ENCODE measurements at regions not wholly inside any gene's neighbourhood (a gene's known extent, or its start where the extent isn't known, plus 50 kb on each side); places are given as distances from the start of the nearest gene placed in this dataset.

DNA sequence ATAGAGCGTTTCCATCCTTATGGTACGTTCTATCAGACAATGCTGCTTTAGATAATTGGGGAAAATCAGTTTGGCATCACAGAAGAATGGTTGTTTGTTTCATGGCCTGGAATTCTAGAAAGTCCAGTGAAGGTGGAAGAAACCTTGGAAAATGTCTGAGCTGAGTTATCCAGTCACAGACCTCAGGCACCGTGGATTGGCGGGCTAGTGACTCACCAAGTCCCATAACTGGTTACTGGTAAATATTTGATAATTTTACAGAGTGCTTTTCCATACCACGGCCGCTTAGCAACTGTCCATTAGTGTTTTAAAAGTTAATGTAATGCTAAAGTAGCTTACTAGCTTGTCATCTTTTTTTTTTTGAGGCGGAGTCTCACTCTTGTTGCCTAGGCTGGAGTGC lies 99.4 kb downstream of the SLC35B3 start:
- ChIA-PET CTCF (interaction anchor here (1.1 kb wide), 1 partner anchor 28 kb away, joined by 3 read pairs; no protein-coding TSS in a partner anchor), POLR2A (no interaction called here)
- no peaks in the 10 kb centered on the region for H3K9me3 ChIP-seq (ENCODE audit: control extremely low read depth in 1 of 5, control insufficient read depth in 4 of 5, insufficient read depth in 2 of 5, low read depth in 1 of 5, low read length in 4 of 5)
- 98% methylated on average over 7 of the region's 7 CpGs for WGBS (ENCODE audit: insufficient coverage)
- H3K4me3 ChIP-seq (ENCODE audit: control insufficient read depth in 1 of 7, extremely low read depth in 1 of 7, insufficient read depth in 4 of 7, low read depth in 2 of 7, low read length in 6 of 7) = no peak overlapping the region
- H3K4me1 ChIP-seq (ENCODE audit: control extremely low read depth in 1 of 4, control insufficient read depth in 4 of 4, insufficient read depth in 4 of 4, low read length in 3 of 4) = no peaks in the 10 kb centered on the region
- no peak for DNase-seq
- no peaks in the 10 kb centered on the region for H3K27me3 ChIP-seq (replicated peaks in 2 of 5; ENCODE audit: control insufficient read depth in 4 of 5, insufficient read depth in 5 of 5, low read length in 4 of 5)
- H3K27ac ChIP-seq (ENCODE audit: insufficient read depth in 1 of 2, low read depth in 1 of 2, low read length in 2 of 2, poor library complexity in 1 of 2, severe bottlenecking in 2 of 2) = no peak overlapping the region
- H3K36me3 ChIP-seq (ENCODE audit: control insufficient read depth in 4 of 4, insufficient read depth in 4 of 4, low read length in 3 of 4) = no peaks in the 10 kb centered on the region

DNA sequence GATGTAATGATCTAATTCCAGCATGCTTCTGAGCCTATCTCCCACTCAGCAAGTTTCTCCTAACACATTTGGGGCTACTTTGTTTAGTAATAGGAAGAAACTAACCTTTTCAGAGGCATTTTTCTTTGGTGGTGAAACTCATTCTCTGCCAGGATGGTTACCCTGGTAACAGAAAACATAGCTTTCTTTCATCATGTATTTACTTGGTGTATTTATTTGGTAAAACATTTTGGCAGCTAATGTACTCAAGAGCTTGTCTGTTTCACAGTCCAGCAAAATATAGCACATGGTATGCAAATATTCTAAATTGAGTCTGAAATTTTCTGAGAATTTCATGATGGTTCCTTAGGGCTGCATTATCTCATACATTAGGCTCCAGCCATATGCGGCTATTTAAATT lies 100.0 kb downstream of the SLC35B3 start:
- POLR2A ChIA-PET = no interaction called here
- no CpG with 5 or more reads among the region's 1 CpG for WGBS (ENCODE audit: insufficient coverage)

DNA sequence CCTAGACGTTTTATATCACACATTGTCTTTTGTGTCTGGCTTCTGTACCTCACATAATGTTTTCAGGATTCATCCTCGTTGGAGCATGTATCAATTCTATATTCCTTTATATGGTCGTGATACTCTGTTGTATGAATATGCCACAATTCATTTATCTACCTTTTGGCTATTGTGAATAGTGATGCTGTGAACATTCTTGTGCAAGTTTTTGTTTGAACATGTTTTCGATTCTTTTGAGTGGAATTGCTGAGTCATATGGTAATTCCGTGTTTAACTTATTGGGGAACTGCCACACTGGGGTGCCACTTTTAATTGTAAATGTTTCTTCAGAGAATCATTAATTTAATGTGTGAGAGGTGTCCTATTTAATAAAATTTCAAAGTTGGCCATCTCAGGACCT lies 101.2 kb downstream of the SLC35B3 start:
- Histone ChIP-seq H3K36me3 (ENCODE audit: control insufficient read depth in 4 of 4, insufficient read depth in 4 of 4, low read length in 3 of 4) (no peaks in the 10 kb centered on the region), H3K4me1 (ENCODE audit: control extremely low read depth in 1 of 4, control insufficient read depth in 4 of 4, insufficient read depth in 4 of 4, low read length in 3 of 4) (no peaks in the 10 kb centered on the region), H3K27ac (ENCODE audit: insufficient read depth in 1 of 2, low read depth in 1 of 2, low read length in 2 of 2, poor library complexity in 1 of 2, severe bottlenecking in 2 of 2) (no peak overlapping the region), H3K4me3 (ENCODE audit: control insufficient read depth in 1 of 7, extremely low read depth in 1 of 7, insufficient read depth in 4 of 7, low read depth in 2 of 7, low read length in 6 of 7) (no peak overlapping the region), H3K27me3 (replicated peaks in 2 of 5; ENCODE audit: control insufficient read depth in 4 of 5, insufficient read depth in 5 of 5, low read length in 4 of 5) (no peaks in the 10 kb centered on the region), H3K9me3 (ENCODE audit: control extremely low read depth in 1 of 5, control insufficient read depth in 4 of 5, insufficient read depth in 2 of 5, low read depth in 1 of 5, low read length in 4 of 5) (no peaks in the 10 kb centered on the region)
- POLR2A ChIA-PET = no interaction called here
- CTCF ChIA-PET = no interaction called here
- DNase-seq = no peak
- 72% methylated on average over 3 of the region's 5 CpGs for WGBS (ENCODE audit: insufficient coverage)

More for the DNA sequence above, 100.0 kb downstream of the SLC35B3 start:
- Histone ChIP-seq H3K9me3 (ENCODE audit: control extremely low read depth in 1 of 5, control insufficient read depth in 4 of 5, insufficient read depth in 2 of 5, low read depth in 1 of 5, low read length in 4 of 5) (no peaks in the 10 kb centered on the region), H3K27me3 (replicated peaks in 2 of 5; ENCODE audit: control insufficient read depth in 4 of 5, insufficient read depth in 5 of 5, low read length in 4 of 5) (no peaks in the 10 kb centered on the region), H3K27ac (ENCODE audit: insufficient read depth in 1 of 2, low read depth in 1 of 2, low read length in 2 of 2, poor library complexity in 1 of 2, severe bottlenecking in 2 of 2) (no peak overlapping the region), H3K36me3 (ENCODE audit: control insufficient read depth in 4 of 4, insufficient read depth in 4 of 4, low read length in 3 of 4) (no peaks in the 10 kb centered on the region), H3K4me3 (ENCODE audit: control insufficient read depth in 1 of 7, extremely low read depth in 1 of 7, insufficient read depth in 4 of 7, low read depth in 2 of 7, low read length in 6 of 7) (no peak overlapping the region), H3K4me1 (ENCODE audit: control extremely low read depth in 1 of 4, control insufficient read depth in 4 of 4, insufficient read depth in 4 of 4, low read length in 3 of 4) (no peaks in the 10 kb centered on the region)
- CTCF ChIA-PET = no interaction called here
- DNase-seq = no peak

DNA sequence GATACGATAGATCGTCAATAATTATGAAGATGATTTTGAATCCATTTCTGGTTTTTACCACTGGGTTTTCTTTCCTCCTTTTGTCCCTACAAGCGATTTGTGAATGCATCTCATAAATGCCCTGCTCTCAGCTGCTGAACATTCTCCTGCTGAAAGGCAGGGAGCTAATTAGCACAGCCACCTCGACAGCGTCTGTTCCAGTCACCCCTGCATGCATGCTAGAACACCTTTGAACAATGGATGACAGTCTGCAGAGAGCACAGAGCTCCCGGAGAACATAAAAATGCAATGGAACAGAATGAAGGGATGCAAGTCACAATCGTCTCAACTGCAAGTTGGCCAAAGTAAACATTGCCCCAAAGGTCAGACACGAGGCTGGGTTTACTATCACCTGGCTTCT lies 105.8 kb downstream of the SLC35B3 start:
- no peaks in the 10 kb centered on the region for H3K9me3 ChIP-seq (ENCODE audit: control extremely low read depth in 1 of 5, control insufficient read depth in 4 of 5, insufficient read depth in 2 of 5, low read depth in 1 of 5, low read length in 4 of 5)
- H3K27ac ChIP-seq (ENCODE audit: insufficient read depth in 1 of 2, low read depth in 1 of 2, low read length in 2 of 2, poor library complexity in 1 of 2, severe bottlenecking in 2 of 2) = no peak overlapping the region
- ChIA-PET CTCF (no interaction called here), POLR2A (no interaction called here)
- DNase-seq = no peak
- no peaks in the 10 kb centered on the region for H3K27me3 ChIP-seq (replicated peaks in 2 of 5; ENCODE audit: control insufficient read depth in 4 of 5, insufficient read depth in 5 of 5, low read length in 4 of 5)
- H3K36me3 ChIP-seq (ENCODE audit: control insufficient read depth in 4 of 4, insufficient read depth in 4 of 4, low read length in 3 of 4) = no peaks in the 10 kb centered on the region
- H3K4me1 ChIP-seq (ENCODE audit: control extremely low read depth in 1 of 4, control insufficient read depth in 4 of 4, insufficient read depth in 4 of 4, low read length in 3 of 4) = no peaks in the 10 kb centered on the region
- WGBS (ENCODE audit: insufficient coverage) = 83% methylated on average over 8 of the region's 8 CpGs
- no peak overlapping the region for H3K4me3 ChIP-seq (ENCODE audit: control insufficient read depth in 1 of 7, extremely low read depth in 1 of 7, insufficient read depth in 4 of 7, low read depth in 2 of 7, low read length in 6 of 7)

DNA sequence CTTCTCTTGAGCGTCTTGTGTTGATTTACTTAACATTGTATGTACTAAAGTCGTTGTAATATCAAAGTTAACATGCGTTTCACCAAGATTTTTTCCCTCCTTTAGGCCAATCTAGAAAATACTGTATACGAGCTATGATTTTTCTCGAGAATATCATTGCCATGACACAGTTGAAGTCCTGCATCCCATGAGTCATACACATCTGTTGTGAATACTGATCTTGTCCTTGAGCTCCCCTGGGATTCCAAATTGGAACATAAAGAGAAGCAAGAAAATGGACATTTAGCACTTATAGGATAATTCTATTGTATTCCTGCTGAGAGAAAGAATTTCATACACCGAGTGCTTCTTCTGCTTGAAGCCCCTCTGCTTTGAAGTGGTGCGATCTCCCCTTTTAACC lies 109.6 kb downstream of the SLC35B3 start:
- no peaks in the 10 kb centered on the region for H3K4me1 ChIP-seq (ENCODE audit: control extremely low read depth in 1 of 4, control insufficient read depth in 4 of 4, insufficient read depth in 4 of 4, low read length in 3 of 4)
- no peaks in the 10 kb centered on the region for H3K27me3 ChIP-seq (replicated peaks in 2 of 5; ENCODE audit: control insufficient read depth in 4 of 5, insufficient read depth in 5 of 5, low read length in 4 of 5)
- no peak for DNase-seq
- 93% methylated on average over 5 of the region's 7 CpGs for WGBS (ENCODE audit: insufficient coverage)
- ChIA-PET POLR2A (no interaction called here), CTCF (no interaction called here)
- H3K9me3 ChIP-seq (ENCODE audit: control extremely low read depth in 1 of 5, control insufficient read depth in 4 of 5, insufficient read depth in 2 of 5, low read depth in 1 of 5, low read length in 4 of 5) = no peaks in the 10 kb centered on the region
- H3K36me3 ChIP-seq (ENCODE audit: control insufficient read depth in 4 of 4, insufficient read depth in 4 of 4, low read length in 3 of 4) = no peaks in the 10 kb centered on the region
- H3K27ac ChIP-seq (ENCODE audit: insufficient read depth in 1 of 2, low read depth in 1 of 2, low read length in 2 of 2, poor library complexity in 1 of 2, severe bottlenecking in 2 of 2) = no peak overlapping the region
- no peak overlapping the region for H3K4me3 ChIP-seq (ENCODE audit: control insufficient read depth in 1 of 7, extremely low read depth in 1 of 7, insufficient read depth in 4 of 7, low read depth in 2 of 7, low read length in 6 of 7)

DNA sequence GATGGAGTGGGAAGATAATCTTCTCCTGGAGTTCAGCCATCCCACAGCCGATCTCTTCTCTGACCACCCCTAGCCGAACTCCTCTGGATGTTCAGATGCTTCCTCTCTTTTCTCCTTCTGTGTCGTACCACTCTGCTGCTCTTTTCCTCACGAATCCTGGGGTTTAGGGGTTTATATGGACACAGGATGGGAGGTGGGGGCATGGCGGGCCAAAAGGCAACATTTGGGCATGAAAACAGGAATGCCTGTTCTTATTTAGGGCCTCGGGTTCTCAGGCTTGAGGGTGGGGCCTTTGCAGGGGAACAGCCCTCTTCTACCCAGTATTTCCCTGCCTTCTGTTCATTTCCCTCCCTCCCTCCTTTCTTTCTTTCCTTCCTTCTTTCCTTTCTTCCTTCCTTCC lies 112.7 kb downstream of the SLC35B3 start:
- ChIA-PET POLR2A (no interaction called here), CTCF (no interaction called here)
- Histone ChIP-seq H3K36me3 (ENCODE audit: control insufficient read depth in 4 of 4, insufficient read depth in 4 of 4, low read length in 3 of 4) (no peaks in the 10 kb centered on the region), H3K9me3 (ENCODE audit: control extremely low read depth in 1 of 5, control insufficient read depth in 4 of 5, insufficient read depth in 2 of 5, low read depth in 1 of 5, low read length in 4 of 5) (no peaks in the 10 kb centered on the region), H3K27ac (ENCODE audit: insufficient read depth in 1 of 2, low read depth in 1 of 2, low read length in 2 of 2, poor library complexity in 1 of 2, severe bottlenecking in 2 of 2) (no peak overlapping the region), H3K4me1 (ENCODE audit: control extremely low read depth in 1 of 4, control insufficient read depth in 4 of 4, insufficient read depth in 4 of 4, low read length in 3 of 4) (no peaks in the 10 kb centered on the region), H3K27me3 (replicated peaks in 2 of 5; ENCODE audit: control insufficient read depth in 4 of 5, insufficient read depth in 5 of 5, low read length in 4 of 5) (no peaks in the 10 kb centered on the region), H3K4me3 (ENCODE audit: control insufficient read depth in 1 of 7, extremely low read depth in 1 of 7, insufficient read depth in 4 of 7, low read depth in 2 of 7, low read length in 6 of 7) (no peak overlapping the region)
- DNase-seq = no peak
- WGBS (ENCODE audit: insufficient coverage) = 88% methylated on average over 1 of the region's 6 CpGs

DNA sequence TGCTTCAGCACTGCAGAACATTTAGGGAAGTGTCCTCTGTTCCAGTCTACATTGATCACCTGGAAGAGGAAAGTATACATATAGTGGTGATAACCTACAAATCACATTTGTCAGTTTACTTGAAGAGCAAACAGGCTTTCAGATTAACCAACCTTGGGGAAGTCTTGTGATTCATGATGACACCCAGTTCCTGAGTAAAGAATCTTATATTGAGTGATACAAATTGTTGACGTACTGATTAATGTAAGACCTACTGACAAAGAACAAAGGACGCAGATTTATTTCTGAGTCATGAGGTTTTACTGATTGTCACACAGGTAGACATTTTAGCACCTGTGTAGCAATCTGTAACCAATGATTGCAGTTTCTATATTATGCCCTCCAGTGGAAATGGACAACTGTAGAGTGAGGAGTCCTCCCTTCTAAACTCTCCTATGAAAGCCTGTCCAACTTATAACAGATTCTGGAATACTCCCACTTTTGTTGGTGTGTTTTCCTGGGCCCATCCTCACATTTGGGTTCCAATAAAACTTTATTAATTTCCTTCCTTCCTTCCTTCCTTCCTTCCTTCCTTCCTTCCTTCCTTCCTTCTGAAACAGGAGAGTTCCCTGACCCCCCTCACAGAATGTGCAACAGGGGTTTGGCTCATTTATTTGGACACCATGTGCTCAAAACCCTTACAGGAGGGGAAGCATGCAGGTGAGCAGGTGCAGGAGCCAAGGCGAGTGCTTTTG lies 113.5 kb downstream of the SLC35B3 start:
- no peak for DNase-seq
- ChIA-PET CTCF (no interaction called here), POLR2A (no interaction called here)
- H3K36me3 ChIP-seq (ENCODE audit: control insufficient read depth in 4 of 4, insufficient read depth in 4 of 4, low read length in 3 of 4) = no peaks in the 10 kb centered on the region
- H3K4me3 ChIP-seq (ENCODE audit: control insufficient read depth in 1 of 7, extremely low read depth in 1 of 7, insufficient read depth in 4 of 7, low read depth in 2 of 7, low read length in 6 of 7) = no peak overlapping the region
- no peaks in the 10 kb centered on the region for H3K9me3 ChIP-seq (ENCODE audit: control extremely low read depth in 1 of 5, control insufficient read depth in 4 of 5, insufficient read depth in 2 of 5, low read depth in 1 of 5, low read length in 4 of 5)
- no peaks in the 10 kb centered on the region for H3K27me3 ChIP-seq (replicated peaks in 2 of 5; ENCODE audit: control insufficient read depth in 4 of 5, insufficient read depth in 5 of 5, low read length in 4 of 5)
- H3K27ac ChIP-seq (ENCODE audit: insufficient read depth in 1 of 2, low read depth in 1 of 2, low read length in 2 of 2, poor library complexity in 1 of 2, severe bottlenecking in 2 of 2) = no peak overlapping the region
- H3K4me1 ChIP-seq (ENCODE audit: control extremely low read depth in 1 of 4, control insufficient read depth in 4 of 4, insufficient read depth in 4 of 4, low read length in 3 of 4) = no peaks in the 10 kb centered on the region
- 100% methylated on average over 3 of the region's 3 CpGs for WGBS (ENCODE audit: insufficient coverage)
